GM12878 (cell line): ENCODE measurements at regions not wholly inside any gene's neighbourhood (a gene's known extent, or its start where the extent isn't known, plus 50 kb on each side); places are given as distances from the start of the nearest gene placed in this dataset.

Experiments used
- ATAC-seq: fragments of 200-7000 bp; cut with Tn5 transposase; 3 replicates; pipeline ENCODE4 v1.9.1; 2020; ENCODE audit warnings: mild to moderate bottlenecking, moderate library complexity
- BruUV-seq: library from RNA; stranded (reverse); fragments of 400-500 nt; replicated peaks from 2 replicates; lab custom pipeline; 2021; lab: Mats Ljungman, UMichigan
- CTCF ChIA-PET: fragments of 300-600 bp; sonication (Branson Sonifier 250); formaldehyde crosslinking; extraction: SDS; loops from one replicate; lab custom pipeline; 2021; ENCODE audit warnings: inconsistent platforms; lab: Yijun Ruan, JAX
- POLR2A ChIA-PET: fragments of 350-600 bp; formaldehyde crosslinking; extraction: SDS; loops from one replicate; lab custom pipeline; 2021; ENCODE audit warnings: inconsistent platforms; lab: Charles Lee
- RAD21 ChIA-PET: fragments of 300-600 bp; sonication (Branson Sonifier 250); formaldehyde crosslinking; loops from one replicate; lab custom pipeline; 2023; ENCODE audit warnings: antibody characterized with exemption; ENCODE audit not compliant: unreplicated experiment; lab: Charles Lee
- SMC1A ChIA-PET: fragments of 300-600 bp; sonication (Branson Sonifier 250); formaldehyde crosslinking; loops from one replicate; lab custom pipeline; 2023; ENCODE audit not compliant: unreplicated experiment, uncharacterized antibody; lab: Charles Lee
- DNase-seq: peaks from one replicate; pipeline ENCODE4 v3.0.0-alpha.2; 2011; ENCODE audit warnings: low read depth, low spot score
- FAIRE-seq: peaks from 3 replicates; lab custom pipeline; 2011; peaks lifted over from hg19 to GRCh38; lab: Jason Lieb, UNC
- H2AFZ ChIP-seq: 2 replicates; pipeline ENCODE4 v1.6.0; 2011; ENCODE audit warnings: low read depth, low read length, control low read depth; ENCODE audit not compliant: control insufficient read depth
- H3K27ac ChIP-seq: 2 replicates; pipeline ENCODE4 v1.5.1; 2011; ENCODE audit warnings: control low read depth; ENCODE audit not compliant: control insufficient read depth, insufficient read depth
- H3K27me3 ChIP-seq, 2 experiments: replicated peaks in 1 of 2; 2 replicates each; pipeline versions ENCODE4 v1.6.0 to v1.6.1; 2011; ENCODE audit warnings: low read length in 1 of 2; ENCODE audit not compliant: control insufficient read depth in 2 of 2, insufficient read depth in 2 of 2
- H3K36me3 ChIP-seq, 2 experiments: 2 replicates each; pipeline ENCODE4 v1.5.1; 2011; ENCODE audit warnings: low read length in 1 of 2; ENCODE audit not compliant: control insufficient read depth in 2 of 2, insufficient read depth in 2 of 2
- H3K4me1 ChIP-seq: 2 replicates; pipeline ENCODE4 v1.6.1; 2011; ENCODE audit warnings: mild to moderate bottlenecking, low read length, moderate library complexity, mixed read lengths; ENCODE audit not compliant: control insufficient read depth, insufficient read depth
- H3K4me2 ChIP-seq: 2 replicates; pipeline ENCODE4 v1.6.0; 2011; ENCODE audit warnings: control low read depth; ENCODE audit not compliant: control insufficient read depth, insufficient read depth
- H3K4me3 ChIP-seq: fragments of 200-600 bp; sonication (generic); 2 replicates; pipeline ENCODE4 v1.5.1; 2016
- H3K79me2 ChIP-seq: 2 replicates; pipeline ENCODE4 v1.6.0; 2011; ENCODE audit warnings: low read length; ENCODE audit not compliant: control insufficient read depth, insufficient read depth
- H3K9ac ChIP-seq: 2 replicates; pipeline ENCODE4 v1.8.0; 2011; ENCODE audit warnings: low read length, control low read depth, mixed read lengths; ENCODE audit not compliant: control insufficient read depth, insufficient read depth
- H3K9me3 ChIP-seq: replicated peaks from 3 replicates; pipeline ENCODE4 v1.5.1; 2011; ENCODE audit warnings: mild to moderate bottlenecking, low read length; ENCODE audit not compliant: control insufficient read depth, insufficient read depth
- H4K20me1 ChIP-seq: 2 replicates; pipeline ENCODE4 v1.6.0; 2011; ENCODE audit not compliant: control insufficient read depth, insufficient read depth
- ASH2L ChIP-seq: fragments of 300-600, 200-600 bp; sonication (generic); IDR thresholded peaks from 2 replicates; pipeline ENCODE4 v1.6.1; 2017; ENCODE audit warnings: low read depth, mild to moderate bottlenecking, borderline replicate concordance
- NR2F1 ChIP-seq: fragments of 450-650 bp; conservative IDR thresholded peaks from 2 replicates; pipeline ENCODE4 v1.6.1; 2017; ENCODE audit warnings: mild to moderate bottlenecking
- PAX8 ChIP-seq: fragments of 450-650 bp; IDR thresholded peaks from 2 replicates; pipeline ENCODE4 v1.6.1; 2017; ENCODE audit warnings: mild to moderate bottlenecking, moderate library complexity
- PKNOX1 ChIP-seq: fragments of 450-650 bp; IDR thresholded peaks from 2 replicates; pipeline ENCODE4 v1.6.1; 2016; ENCODE audit warnings: mild to moderate bottlenecking
- RB1 ChIP-seq: fragments of 450-650 bp; formaldehyde crosslinking; IDR thresholded peaks from 2 replicates; pipeline ENCODE4 v1.6.1; 2017; ENCODE audit warnings: mild to moderate bottlenecking, borderline replicate concordance
- RBBP5 ChIP-seq: fragments of 200-600 bp; sonication (generic); conservative IDR thresholded peaks from 2 replicates; pipeline ENCODE4 v1.6.1; 2016
- SKIL ChIP-seq: fragments of 450-650 bp; IDR thresholded peaks from 2 replicates; pipeline ENCODE4 v1.6.1; 2017; ENCODE audit warnings: mild to moderate bottlenecking, low read depth, inconsistent platforms; ENCODE audit not compliant: poor library complexity, severe bottlenecking
- TCF7 ChIP-seq: IDR thresholded peaks from 2 replicates; pipeline ENCODE4 v1.6.1; 2014; ENCODE audit warnings: antibody characterized with exemption, borderline replicate concordance
- USF2 ChIP-seq: IDR thresholded peaks from 2 replicates; pipeline ENCODE4 v1.6.1; 2011; ENCODE audit warnings: low read depth, low read length, improper control_type of control experiment, borderline replicate concordance
- ZBTB11 ChIP-seq: fragments of 450-650 bp; formaldehyde crosslinking; IDR thresholded peaks from 2 replicates; pipeline ENCODE4 v1.5.0; 2022; ENCODE audit warnings: mild to moderate bottlenecking, missing genetic modification characterization
- ZBTB40 ChIP-seq: fragments of 450-650 bp; IDR thresholded peaks from 2 replicates; pipeline ENCODE4 v1.6.1; 2016; ENCODE audit warnings: mild to moderate bottlenecking, moderate library complexity, borderline replicate concordance
- ZNF384 ChIP-seq: IDR thresholded peaks from 2 replicates; pipeline ENCODE4 v1.6.1; 2012; ENCODE audit warnings: low read depth, mild to moderate bottlenecking, low read length, improper control_type of control experiment, borderline replicate concordance
- WGBS: methylation state at CpG from one replicate; pipeline ENCODE4 v1.1.6; 2016; ENCODE audit warnings: low lambda C conversion rate; ENCODE audit not compliant: insufficient replicate concordance, insufficient coverage; ENCODE audit errors: missing lambda C conversion rate; 5-methylcytosine and 5-hydroxymethylcytosine counted together
- in situ Hi-C: fragments of 300-500 bp; cut with MboI; formaldehyde crosslinking; loops from 9 replicates; pipeline ENCODE4 v1.14.3; 2018; ENCODE audit warnings: mixed read lengths
- intact Hi-C: fragments of 100-400 bp; cut with micrococcal nuclease; formaldehyde crosslinking; loops from one replicate; pipeline ENCODE4 v1.14.2; 2022; ENCODE audit not compliant: unreplicated experiment

- Histone ChIP-seq H3K27ac (no peak overlapping the region), H3K9ac (no peak overlapping the region), H3K4me3 (no peak overlapping the region), H3K4me2 (no peak overlapping the region), H3K27me3 (no peaks in the 10 kb centered on the region; a peak in 2 of 4 replicates), H4K20me1 (no peaks in the 10 kb centered on the region), H3K9me3 (no peaks in the 10 kb centered on the region), H2AFZ (no peak overlapping the region), H3K36me3 (no peaks in the 10 kb centered on the region), H3K79me2 (no peaks in the 10 kb centered on the region), H3K4me1 (no peaks in the 10 kb centered on the region)
- ChIA-PET POLR2A (no interaction called here), RAD21 (interaction anchor here (1.7 kb wide), 1 partner anchor 28 kb away, joined by 3 read pairs; no protein-coding TSS in a partner anchor), SMC1A (interaction anchor here (1.1 kb wide), 1 partner anchor 67 kb away, joined by 4 read pairs; no protein-coding TSS in a partner anchor), CTCF (interaction anchor here (0.6 to 1.6 kb wide), 2 partner anchors 10 to 63 kb away, joined by 3 to 4 read pairs; no protein-coding TSS in a partner anchor)
- in situ Hi-C loops: no loop called here
- FAIRE-seq (no peak), ATAC-seq (no peak), DNase-seq (no peak)
- intact Hi-C loops: no loop called here
- BruUV-seq: no TSS peak
- 9% methylated on average over 8 of the region's 8 CpGs for WGBS
- TF ChIP-seq TCF7 (no peak), ASH2L (no peak), PKNOX1 (no peak), ZNF384 (no peak), NR2F1 (no peak), ZBTB11 (CRISPR knock-in tag) (no peak), SKIL (no peak), USF2 (no peak), RB1 (no peak), RBBP5 (no peak), ZBTB40 (no peak), PAX8 (no peak)
These were observed 233.2 kb upstream of the PARD3B start for GRCh38 chr2:204312105-204312504.
